Stimulated activated CD4-positive, alpha-beta T cell treated with anti-CD3 and anti-CD28 coated beads, Interleukin-4, amount 100 ng/mL, for 1 hour (primary cell): ENCODE measurements at regions not wholly inside any gene's neighbourhood (a gene's known extent, or its start where the extent isn't known, plus 50 kb on each side); places are given as distances from the start of the nearest gene placed in this dataset.
"Not testable (repeated sequence)": the region's sequence is repeated elsewhere in the genome, so short reads cannot be mapped to it uniquely, and the experiment has no call there.

Experiments used
- DNase-seq: peaks from one replicate; pipeline ENCODE4 v3.0.0-alpha.2; 2020

DNA sequence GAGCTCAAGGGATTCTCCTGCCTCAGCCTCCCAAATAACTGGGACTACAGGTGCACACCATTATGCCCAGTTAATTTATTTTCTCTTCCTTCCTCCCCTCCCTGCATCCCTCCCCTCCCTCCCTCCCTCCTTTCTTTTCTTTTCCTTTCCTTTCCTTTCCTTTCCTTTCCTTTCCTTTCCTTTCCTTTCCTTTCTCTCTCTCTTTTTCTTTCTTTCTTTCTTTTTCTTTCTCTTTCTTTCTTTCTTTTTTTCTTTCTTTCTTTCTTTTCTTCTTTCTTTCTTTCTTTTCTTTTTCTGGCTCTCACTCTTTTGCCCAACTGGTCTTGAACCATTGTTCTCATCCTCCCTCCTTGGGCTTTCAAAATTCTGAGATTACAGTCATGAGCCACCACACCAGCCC, 873.0 kb upstream of the KLHL1 start:
- DNase-seq, result not testable (repeated sequence)

DNA sequence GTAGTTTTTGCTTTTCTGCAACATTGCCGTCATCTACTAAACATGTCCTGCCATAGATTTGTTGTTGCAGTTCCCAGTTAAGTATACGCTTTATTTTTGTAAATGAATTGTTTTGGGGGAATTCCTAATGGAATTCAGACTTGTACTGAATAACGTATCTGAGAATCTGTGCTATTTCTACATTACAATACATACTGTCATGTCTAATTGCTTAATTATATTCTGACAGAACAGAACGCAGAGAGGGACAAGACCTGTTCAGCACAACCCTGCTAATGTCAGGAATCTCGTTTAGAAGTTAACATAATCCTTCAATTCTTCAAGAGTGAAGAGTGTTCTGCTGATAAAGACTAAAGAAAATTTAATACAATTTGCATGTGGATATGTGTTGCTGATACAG, 861.1 kb upstream of the KLHL1 start:
- no peak for DNase-seq

DNA sequence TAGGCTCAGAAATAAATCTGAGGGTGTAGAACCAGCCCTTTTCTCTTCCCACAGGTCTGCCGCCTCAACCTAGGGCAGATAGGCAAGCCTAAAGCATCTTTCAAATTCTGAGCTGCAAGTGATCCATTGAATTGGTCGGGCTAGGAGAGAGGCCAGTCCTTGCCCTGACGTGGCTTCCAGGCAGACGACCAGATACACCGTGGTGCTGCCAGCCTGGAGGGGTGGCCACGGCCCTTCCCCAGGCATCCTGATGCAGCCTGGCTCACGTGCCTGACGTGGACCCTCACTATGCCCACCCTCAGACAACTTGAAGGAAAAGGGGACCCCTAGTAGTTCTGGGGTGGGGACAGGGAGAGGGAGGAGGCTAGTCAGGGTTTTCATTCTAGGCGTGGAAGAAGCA, 859.3 kb upstream of the KLHL1 start:
- no peak for DNase-seq

DNA sequence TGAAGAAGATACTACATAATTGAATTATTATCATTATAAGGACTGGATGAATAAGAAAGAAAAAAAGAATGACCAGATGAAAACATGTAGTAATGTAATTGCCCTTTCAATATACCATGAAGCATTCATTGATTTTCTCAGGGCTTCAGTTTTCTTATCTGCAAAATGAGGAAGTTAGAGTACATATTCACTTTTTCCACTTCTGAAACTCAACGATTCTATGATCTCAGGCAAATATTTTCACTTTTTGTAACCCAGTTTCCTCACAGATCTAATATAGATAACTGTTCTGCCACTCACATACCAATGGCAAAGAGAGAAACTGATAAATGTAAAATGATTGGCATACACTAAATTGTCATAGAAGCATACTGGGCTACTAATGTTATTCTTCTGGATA, 856.6 kb upstream of the KLHL1 start:
- DNase-seq, result no peak

DNA sequence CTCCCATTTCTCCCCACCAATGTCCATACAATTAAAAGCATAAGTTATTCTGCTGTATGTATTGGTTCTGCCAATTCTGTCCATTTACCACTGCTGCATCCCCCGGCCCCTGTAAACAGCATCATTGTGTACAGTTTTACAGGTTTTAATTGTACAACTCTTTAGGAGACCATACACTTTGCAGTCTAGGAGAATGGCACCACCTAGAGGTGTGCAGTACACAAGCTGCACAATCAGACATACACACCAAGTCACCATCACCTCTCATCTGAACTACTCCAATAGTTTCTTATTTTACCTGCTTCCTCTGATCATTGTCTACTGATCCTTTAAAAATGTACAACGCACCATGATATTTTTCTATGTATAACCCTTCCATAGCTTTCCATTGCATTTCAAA, 855.9 kb upstream of the KLHL1 start:
- no peak for DNase-seq

DNA sequence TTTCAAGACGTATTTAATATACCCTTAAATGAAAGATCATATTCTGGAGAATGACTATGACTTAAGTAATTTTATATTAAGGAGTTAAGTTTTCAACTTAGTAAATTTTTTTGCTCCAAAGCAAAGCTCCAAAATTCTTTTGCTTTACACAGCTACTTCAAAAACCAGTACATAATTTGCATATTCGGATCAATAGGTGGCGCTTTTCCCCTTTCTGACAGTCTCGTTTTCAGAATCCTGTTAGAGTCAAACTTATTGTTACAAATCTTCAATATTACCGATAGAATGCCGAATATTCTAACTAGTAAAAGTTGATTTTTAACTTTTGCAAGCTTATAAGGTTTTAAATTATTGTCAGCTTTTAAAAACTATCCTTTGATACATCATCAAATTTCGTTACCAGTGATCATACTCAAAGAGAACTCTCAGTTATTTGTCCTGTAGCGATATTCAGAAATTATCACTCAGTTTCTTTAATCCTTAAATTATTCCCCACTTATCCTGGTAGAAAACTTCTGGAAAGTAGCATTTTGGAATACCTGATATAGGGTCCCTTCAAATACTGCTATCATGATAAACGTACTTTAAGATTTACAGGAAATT, 852.7 kb upstream of the KLHL1 start:
- DNase-seq, result no peak

DNA sequence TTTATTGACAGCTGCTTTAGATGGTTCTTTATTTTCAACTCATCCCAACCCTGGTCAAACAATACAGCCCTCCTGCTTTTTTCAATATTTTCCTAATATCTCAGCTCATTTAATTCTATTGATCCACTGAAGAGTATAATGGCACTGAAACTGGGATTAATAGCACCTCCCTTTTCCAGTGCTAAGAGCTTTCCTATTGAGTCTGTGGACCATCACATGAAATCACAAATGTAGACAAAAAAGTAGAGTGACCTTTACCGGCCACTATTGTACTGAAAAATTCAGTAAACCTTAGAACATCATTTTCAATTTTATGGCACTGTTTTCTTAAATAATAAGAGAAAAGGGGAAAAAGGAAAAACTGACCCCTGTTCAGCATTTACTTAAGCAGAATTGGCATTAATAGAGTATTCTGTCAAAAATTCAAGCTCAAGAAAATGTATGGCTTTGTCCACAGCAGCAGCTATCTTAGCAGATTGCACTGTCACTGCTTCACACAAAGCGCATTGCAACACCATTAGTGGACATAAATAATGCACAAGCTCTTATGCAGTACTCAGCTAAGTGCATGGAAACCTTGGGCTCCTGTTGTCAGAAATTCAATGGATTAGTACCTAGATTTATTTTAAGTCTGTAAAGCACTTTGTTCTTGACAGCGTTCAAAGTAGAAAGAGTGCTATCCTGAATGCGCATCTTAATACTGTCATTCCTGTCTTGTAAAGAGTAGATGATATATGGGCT, 851.0 kb upstream of the KLHL1 start:
- DNase-seq, result no peak

DNA sequence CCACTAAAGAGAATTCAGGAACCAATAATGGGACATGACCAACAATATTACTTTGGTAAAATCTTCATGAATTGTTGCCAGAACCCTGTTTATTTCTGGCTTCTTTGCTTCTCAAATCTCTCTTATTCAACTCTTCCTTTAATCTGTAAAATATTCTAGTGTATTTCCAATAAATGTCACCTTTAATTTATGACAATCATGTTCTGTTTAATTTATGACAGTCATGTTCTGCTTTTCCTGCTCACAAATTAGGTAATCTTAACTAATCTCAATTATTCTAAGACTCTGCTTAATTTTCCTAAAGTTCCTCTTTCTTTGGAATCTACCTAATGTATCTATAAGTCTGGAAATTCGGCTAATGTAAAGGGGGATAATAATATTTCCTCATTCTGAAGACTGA, 847.6 kb upstream of the KLHL1 start:
- DNase-seq, result no peak

DNA sequence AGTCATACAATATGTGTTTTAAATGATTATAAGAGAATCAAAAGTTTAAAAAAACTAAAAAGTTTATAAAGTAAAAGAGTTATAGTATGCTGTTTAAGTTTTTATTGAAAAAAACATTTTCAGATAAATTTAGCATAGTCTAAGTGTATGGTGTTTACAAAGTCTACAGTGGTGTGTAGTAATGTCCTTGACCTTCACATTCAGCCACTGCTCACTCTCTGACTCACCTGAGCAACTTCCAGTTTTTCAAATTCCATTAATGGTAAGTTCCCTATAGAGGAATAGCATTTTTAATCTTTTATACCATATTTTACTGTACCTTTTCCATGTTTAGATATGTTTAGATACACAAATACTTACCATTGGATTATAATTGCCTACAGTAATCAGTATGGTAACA, 842.4 kb upstream of the KLHL1 start:
- DNase-seq, result no peak

DNA sequence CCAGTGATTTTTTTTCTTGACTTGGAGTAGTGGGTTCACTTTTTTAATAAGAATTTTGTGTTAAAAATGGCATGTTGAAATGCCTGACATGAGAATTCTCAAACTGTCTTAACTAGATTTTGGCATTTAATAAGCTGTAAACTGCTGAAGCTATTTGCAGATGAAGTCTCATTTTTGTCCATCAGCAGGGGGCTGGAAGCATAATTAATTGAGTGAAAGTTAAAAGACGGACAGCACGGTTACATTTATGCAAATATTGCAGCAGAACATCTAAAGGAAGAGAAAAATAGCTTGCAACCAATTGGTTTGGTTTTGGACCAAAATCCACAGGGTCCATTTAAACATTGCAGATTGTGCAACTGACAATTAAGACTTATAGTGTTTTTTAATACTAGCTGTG, 837.3 kb upstream of the KLHL1 start:
- DNase-seq, result no peak

DNA sequence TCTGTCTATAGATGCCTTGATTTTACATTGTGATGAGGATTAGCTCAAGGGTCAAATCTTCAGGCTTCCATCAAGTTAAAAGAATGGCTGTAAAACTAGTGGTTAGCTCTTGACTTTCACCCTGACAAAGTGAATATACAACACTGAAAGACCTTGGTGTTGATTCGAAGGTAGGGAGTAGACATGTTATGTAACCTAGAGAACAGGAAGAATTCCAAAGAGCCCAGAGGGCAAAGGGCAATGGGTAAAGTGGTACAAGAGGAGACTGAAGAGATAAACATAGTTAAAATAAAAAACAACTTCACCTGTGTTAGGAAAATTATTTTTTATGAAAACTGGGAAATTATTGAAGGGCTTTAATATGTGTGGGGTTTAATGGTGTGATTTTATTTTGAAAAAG, 833.2 kb upstream of the KLHL1 start:
- DNase-seq, result no peak

DNA sequence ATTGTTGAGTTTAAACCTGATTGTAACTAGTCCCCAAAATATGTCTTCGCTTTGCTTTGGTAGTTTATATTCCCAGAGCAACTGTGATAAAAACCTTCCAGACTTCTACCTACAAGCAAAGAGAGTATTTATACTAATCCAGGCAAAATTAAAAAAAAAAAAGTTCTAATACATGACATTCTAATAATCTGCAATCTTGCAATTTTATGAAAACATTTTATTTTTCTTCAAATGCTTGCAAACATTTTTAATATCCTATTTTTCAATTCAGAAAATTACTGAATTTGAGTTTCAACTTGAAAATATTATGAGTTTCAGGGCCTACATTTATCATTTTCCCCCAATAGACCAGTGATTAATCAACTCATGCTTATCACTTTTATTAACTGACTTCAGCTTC, 830.2 kb upstream of the KLHL1 start:
- DNase-seq, result no peak

DNA sequence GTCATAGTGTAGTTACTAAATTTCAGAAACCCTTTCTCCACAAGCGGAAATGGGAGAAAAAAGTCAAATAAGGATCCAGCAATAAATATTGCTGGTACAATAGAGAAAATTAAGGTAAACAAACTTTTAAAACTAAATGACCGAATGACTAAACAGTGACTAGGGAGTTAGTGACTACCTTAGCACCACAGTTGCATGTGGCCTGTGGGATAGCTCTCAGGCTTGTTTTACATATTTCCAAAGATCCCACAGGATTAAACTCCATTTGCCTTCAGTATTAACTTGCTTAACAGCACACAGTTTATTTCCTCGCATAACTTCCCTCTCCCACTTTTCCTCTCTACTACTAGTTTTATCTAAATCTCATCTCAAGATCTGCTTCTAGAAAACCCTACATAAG, 824.3 kb upstream of the KLHL1 start:
- DNase-seq, result no peak

DNA sequence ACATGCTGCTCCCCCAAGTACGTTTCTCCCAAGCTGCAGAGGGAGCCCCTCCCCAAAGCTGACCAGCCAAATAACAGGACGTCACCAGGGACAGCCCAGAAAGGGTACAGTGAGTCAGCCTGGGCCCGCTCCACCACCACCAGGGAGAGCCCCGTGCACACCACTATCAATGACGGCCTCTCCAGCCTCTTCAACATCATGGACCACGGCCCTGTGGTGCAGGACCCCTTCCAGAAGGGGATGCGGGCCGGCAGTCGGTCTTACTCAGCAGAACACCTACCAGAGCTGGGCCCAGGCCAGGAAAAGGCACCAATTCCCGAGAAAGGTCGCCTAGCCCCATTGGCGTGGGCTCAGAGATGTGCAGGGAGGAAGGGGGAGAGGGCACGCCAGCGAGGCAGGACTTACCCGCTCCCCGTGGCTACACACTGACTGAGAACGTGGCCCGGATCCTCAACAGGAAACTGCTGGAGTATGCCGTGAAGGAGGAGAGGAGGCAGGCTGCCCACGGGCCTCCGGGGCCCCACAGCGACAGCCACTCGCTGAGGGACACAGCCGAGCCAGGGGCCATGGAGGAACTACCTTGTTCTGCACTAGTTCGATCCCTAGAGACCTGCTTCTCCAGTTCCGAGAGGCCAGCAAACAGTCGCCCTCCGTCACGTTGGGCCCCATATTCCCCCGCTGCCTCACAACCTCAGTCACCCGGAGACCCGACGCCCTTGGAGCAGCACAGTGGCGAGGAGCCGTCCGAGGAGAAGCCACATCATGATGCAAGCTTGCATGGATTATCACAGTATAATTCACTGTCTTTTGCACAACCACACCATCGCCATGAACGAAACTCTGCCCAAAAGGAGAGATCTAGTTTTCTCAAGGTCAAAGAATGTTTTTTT, 815.9 kb upstream of the KLHL1 start:
- DNase-seq, result no peak

DNA sequence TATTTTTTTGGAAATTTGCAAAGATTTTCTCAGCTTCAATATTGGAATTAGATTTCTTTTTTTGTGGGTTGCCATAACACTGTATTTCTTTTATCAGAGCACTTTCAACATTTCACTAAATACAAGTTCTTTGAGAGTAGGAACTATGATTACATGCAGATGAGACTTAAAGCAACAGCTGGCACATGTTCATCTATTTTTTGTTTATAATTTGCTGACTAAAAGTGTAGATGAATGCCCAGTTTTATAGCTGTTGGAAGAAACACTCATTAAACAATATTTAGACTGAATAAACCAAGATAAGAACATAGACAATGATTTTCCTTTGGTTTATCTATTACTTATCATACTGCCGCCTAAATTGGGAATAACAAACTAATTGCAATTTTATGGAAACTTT, 803.0 kb upstream of the KLHL1 start:
- no peak for DNase-seq

DNA sequence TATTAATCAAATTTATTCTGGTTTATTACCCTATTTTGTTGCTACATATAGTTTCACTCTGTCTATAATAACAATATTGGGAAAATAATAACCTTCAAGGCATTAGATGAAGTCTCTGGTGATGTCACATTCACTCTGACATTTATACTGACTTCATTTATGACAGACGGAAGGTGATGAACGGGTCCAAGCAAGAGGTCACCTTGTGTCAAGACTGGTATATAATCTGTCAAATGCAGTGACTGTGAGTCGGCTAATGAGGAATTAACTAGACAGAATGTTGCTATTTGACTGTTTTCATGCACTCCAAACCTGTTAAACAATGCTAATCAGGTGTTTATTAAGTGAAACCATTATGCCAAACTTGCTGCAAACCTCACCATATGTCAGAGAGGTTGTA, 800.5 kb upstream of the KLHL1 start:
- no peak for DNase-seq

DNA sequence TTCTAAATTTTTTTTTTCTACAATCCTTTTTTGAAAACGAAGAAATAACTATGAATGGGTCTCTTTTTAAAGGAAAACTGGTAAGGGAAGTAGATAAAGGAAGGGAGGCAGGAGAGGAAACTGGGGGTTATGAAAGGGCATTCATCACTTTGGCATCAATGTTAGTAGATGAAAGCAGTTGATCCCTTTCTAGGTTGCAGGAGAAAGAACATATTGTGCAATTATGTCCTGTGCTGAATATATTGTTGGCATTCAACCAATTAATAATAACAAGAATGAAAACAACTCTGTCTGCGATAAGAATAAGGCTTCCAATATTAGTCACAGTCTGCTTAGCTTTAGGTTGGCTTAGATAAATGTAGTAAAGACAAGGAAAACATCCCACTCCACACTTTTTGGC, 796.8 kb upstream of the KLHL1 start:
- no peak for DNase-seq

DNA sequence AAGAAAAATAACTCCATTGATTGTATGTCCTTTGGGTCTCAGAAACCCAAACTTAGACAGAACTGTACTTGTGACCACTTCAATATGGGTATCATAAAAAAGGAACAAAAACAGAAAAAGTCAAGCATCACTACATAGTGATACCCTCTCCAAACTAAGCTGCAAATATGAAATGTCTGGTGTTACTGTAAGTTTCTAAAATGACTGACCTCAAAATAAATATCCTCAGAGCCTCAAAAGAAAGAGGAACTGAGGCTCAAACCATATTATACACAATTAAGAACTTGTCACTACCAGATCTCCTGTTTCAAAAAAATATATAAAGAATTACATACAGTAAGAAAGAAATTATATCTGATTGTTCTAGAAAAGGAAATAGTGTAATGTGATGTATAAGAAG, 787.9 kb upstream of the KLHL1 start:
- DNase-seq, result no peak

DNA sequence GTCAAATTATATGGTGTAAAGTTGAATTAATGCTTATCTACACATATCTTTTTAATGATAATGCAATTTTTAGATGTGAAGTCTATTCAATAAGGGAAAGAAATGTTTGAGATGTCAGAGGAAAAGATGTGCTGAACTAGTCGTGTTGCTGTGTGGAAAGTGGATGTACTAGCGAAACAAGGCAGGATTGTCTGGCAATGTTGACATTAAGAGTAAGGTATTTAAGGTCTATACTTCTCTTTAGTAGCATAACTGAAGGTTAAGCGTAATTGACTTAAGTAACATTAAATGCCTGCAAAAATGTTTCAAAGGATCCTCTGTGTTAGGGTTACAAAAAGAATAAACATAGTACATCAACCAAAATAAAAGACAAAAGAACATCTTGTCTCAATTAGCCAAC, 787.3 kb upstream of the KLHL1 start:
- DNase-seq, result no peak

DNA sequence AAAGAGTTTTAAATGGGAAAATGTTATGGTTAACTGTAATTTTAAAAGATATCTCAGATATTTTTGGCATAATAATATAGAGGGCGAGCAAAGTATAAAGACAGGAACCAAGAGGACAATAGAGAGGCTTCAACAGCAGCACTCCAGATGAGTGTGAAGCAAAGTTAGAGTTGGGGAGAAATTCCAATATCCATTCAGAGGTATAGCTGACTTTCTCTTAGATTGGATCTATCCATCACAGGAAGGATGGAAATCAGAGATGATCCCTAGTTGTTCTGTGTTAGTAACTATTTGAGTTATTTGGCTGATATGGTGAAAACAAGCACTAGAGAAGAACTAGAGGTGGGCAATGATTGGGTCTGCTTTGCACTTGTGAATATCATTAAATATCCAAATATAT, 786.0 kb upstream of the KLHL1 start:
- DNase-seq, result no peak

DNA sequence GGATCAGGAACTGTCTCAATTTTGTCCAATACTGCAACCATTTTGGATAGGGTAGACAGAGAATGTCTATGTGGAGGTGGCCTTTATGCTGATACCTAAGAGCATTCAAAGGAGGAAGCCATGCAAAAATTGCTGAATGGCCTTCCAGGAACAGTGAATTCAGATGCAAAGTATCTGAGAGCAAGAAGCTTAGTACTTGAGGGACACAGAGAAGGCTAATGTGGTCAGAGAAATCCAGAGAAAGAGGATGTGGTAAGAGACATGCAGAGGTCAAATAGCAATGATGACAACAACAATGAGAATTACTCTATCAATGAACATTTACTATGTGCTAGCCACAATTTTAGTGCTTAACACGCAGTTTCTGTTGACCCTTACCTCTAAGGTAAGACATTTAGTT, 785.6 kb upstream of the KLHL1 start:
- no peak for DNase-seq

DNA sequence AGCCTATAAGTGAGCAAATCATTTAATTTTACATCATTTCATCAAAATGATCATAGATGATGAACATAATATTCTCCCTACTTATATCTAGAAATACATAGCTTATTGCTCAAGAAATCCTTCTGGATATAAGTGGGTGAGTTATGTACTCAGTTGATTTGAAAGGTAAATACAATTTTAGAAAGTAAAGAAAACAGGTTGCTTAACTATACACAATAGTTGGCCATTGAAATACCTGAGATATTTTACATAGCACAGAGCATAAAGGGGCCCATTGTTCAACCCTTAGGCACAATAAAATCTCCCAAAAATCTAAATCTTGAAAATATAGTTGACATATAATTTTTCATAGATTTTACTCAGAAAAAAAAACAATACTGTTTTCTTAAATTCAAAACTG, 782.0 kb upstream of the KLHL1 start:
- DNase-seq, result no peak

DNA sequence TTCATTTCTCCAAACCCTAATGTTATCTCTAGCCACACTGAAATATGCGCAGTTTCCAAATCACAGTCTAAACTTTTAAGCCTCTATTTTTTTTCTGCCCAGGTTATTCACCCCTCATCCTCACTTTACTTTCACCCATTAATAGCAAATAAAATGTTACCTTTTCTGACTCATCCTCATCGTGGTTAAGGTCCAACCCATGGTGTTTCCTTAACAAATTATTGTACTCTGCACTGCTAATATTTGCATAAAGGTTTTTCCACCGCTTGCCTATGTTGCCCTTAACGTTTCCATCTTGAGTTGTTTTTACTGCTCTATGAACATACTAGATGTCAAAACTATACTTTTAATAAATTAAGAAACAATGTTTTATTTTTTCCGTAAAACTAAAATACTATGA, 780.9 kb upstream of the KLHL1 start:
- no peak for DNase-seq

DNA sequence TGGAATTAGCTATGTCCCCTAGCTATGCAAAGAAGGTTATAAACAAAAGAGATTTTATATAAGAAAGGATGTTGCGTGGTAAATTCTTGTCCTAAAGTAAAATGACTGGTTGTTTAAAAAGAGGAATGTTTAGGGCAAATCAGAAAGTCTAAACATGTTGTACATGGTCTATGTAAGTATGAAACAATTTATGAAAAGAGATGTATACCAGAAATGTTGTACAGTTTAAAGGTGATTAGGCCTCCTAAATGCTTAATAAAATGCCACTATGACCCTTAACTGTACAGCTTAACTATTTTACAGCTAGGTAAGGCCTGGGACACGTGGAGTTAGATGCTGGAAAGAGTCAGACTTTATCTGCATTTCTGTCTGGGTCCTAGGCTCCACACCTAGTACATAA, 775.9 kb upstream of the KLHL1 start:
- DNase-seq, result no peak
